Endothelial cell of umbilical vein (primary cell): ENCODE measurements at regions not wholly inside any gene's neighbourhood (a gene's known extent, or its start where the extent isn't known, plus 50 kb on each side); places are given as distances from the start of the nearest gene placed in this dataset.

ENCODE experiments used
- BruUV-seq: library from RNA; stranded (reverse); fragments of 400-500 nt; replicated peaks from 2 replicates; lab custom pipeline; 2021; lab: Mats Ljungman, UMichigan
- CTCF ChIA-PET: fragments of 300-600, 350-600 bp; sonication (Branson Sonifier 250); formaldehyde crosslinking; loops from one replicate; lab custom pipeline; 2021; ENCODE audit warnings: antibody characterized with exemption, inconsistent platforms; lab: Charles Lee
- POLR2A ChIA-PET: fragments of 300-600, 350-600 bp; sonication (Branson Sonifier 250); formaldehyde crosslinking; loops from one replicate; lab custom pipeline; 2021; ENCODE audit warnings: antibody characterized with exemption, inconsistent platforms; lab: Charles Lee
- DNase-seq: peaks from one replicate; pipeline ENCODE4 v3.0.0-alpha.2; 2011; ENCODE audit warnings: low read depth, low spot score
- FAIRE-seq: peaks from 2 replicates; lab custom pipeline; 2011; peaks lifted over from hg19 to GRCh38; lab: Jason Lieb, UNC
- H2AFZ ChIP-seq: 2 replicates; pipeline ENCODE4 v1.6.0; 2012; ENCODE audit warnings: low read depth, low read length, control low read depth, inconsistent platforms
- H3K27ac ChIP-seq: 2 replicates; pipeline ENCODE4 v1.5.1; 2011; ENCODE audit warnings: low read depth, mild to moderate bottlenecking, control low read depth, low read length, moderate library complexity; ENCODE audit not compliant: insufficient read depth
- H3K27me3 ChIP-seq, 2 experiments: 2 replicates each; pipeline versions ENCODE4 v1.6.0 to v1.6.1; 2011; ENCODE audit warnings: low read length in 2 of 2, mixed read lengths in 1 of 2; ENCODE audit not compliant: control insufficient read depth in 2 of 2, insufficient read depth in 2 of 2
- H3K36me3 ChIP-seq, 2 experiments: 2 replicates in 1 of 2; 3 replicates in 1 of 2; pipeline ENCODE4 v1.5.1; 2011; ENCODE audit warnings: low read length in 2 of 2, mild to moderate bottlenecking in 1 of 2, moderate library complexity in 1 of 2; ENCODE audit not compliant: control insufficient read depth in 2 of 2, insufficient read depth in 2 of 2; ENCODE audit errors: extremely low read depth in 1 of 2
- H3K4me1 ChIP-seq: 3 replicates; pipeline ENCODE4 v1.5.1; 2011; ENCODE audit warnings: mild to moderate bottlenecking, low read length; ENCODE audit not compliant: control insufficient read depth, insufficient read depth; ENCODE audit errors: extremely low read depth
- H3K4me2 ChIP-seq: 2 replicates; pipeline ENCODE4 v1.6.1; 2011; ENCODE audit warnings: low read length, control low read depth, mixed read lengths; ENCODE audit not compliant: insufficient read depth
- H3K4me3 ChIP-seq, 3 experiments: fragments of 200-600 bp in 1 of 3; sonication (generic), shearing (Covaris generic) in 1 of 3; replicated peaks in 1 of 3; 2 replicates each; pipeline ENCODE4 v1.5.1; 2011 to 2016; ENCODE audit warnings: control low read depth in 3 of 3, low read length in 3 of 3, mild to moderate bottlenecking in 2 of 3, inconsistent platforms in 1 of 3, low read depth in 1 of 3, moderate library complexity in 1 of 3; ENCODE audit not compliant: insufficient read depth in 1 of 3
- H3K79me2 ChIP-seq: 2 replicates; pipeline ENCODE4 v1.6.0; 2012; ENCODE audit warnings: low read length, inconsistent platforms; ENCODE audit not compliant: control insufficient read depth, insufficient read depth
- H3K9ac ChIP-seq: replicated peaks from 2 replicates; pipeline ENCODE3; 2011; ENCODE audit warnings: low read length, control low read depth; ENCODE audit not compliant: insufficient read depth; ENCODE audit errors: extremely low read depth
- H3K9me1 ChIP-seq: replicated peaks from 3 replicates; pipeline ENCODE4 v1.6.0; 2011; ENCODE audit warnings: mild to moderate bottlenecking, low read length; ENCODE audit not compliant: control insufficient read depth, insufficient read depth; ENCODE audit errors: extremely low read depth
- H3K9me3 ChIP-seq: replicated peaks from 2 replicates; pipeline ENCODE4 v1.5.1; 2012; ENCODE audit warnings: low read length, inconsistent platforms; ENCODE audit not compliant: control insufficient read depth, insufficient read depth
- H4K20me1 ChIP-seq: replicated peaks from 2 replicates; pipeline ENCODE3; 2011; ENCODE audit warnings: mild to moderate bottlenecking, low read length; ENCODE audit not compliant: control insufficient read depth, insufficient read depth; ENCODE audit errors: extremely low read depth
- EZH2 ChIP-seq: IDR thresholded peaks from 2 replicates; pipeline ENCODE4 v1.6.1; 2012; ENCODE audit warnings: borderline replicate concordance, low read depth, mild to moderate bottlenecking, moderate library complexity, low read length, inconsistent platforms; ENCODE audit not compliant: severe bottlenecking
- FOS ChIP-seq: IDR thresholded peaks from 2 replicates; pipeline ENCODE4 v1.6.1; 2011; ENCODE audit warnings: mild to moderate bottlenecking, low read length, moderate library complexity, borderline replicate concordance; ENCODE audit not compliant: insufficient read depth
- GATA2 ChIP-seq: IDR thresholded peaks from 2 replicates; pipeline ENCODE4 v1.7.0; 2011; ENCODE audit warnings: low read depth, mild to moderate bottlenecking, moderate library complexity, mixed read lengths, low read length; ENCODE audit not compliant: insufficient read length, insufficient read depth
- JUN ChIP-seq: IDR thresholded peaks from 2 replicates; pipeline ENCODE4 v1.6.1; 2011; ENCODE audit warnings: borderline replicate concordance, low read depth; ENCODE audit not compliant: insufficient read length, insufficient read depth
- MYC ChIP-seq: IDR thresholded peaks from one replicate; pipeline ENCODE4 v1.6.1; 2011; ENCODE audit warnings: mild to moderate bottlenecking, low read depth, low read length
- POLR2A ChIP-seq: IDR thresholded peaks from 2 replicates; pipeline ENCODE4 v1.6.1; 2012; ENCODE audit warnings: low read depth, mild to moderate bottlenecking, control low read depth, low read length
- POLR2AphosphoS5 ChIP-seq: IDR thresholded peaks from 2 replicates; pipeline ENCODE4 v1.6.1; 2012; ENCODE audit warnings: low read depth, mild to moderate bottlenecking, control low read depth, low read length, moderate library complexity; ENCODE audit not compliant: insufficient read depth
- dilution Hi-C: fragments of 300-500 bp; cut with MboI; formaldehyde crosslinking; loops from one replicate; pipeline ENCODE4 v1.15.0; 2019; ENCODE audit warnings: low sequenced_read_pairs; ENCODE audit not compliant: extremely low pct_ligation_motif_present
- intact Hi-C: fragments of 100-400 bp; cut with micrococcal nuclease; formaldehyde crosslinking; loops from one replicate; pipeline ENCODE4 v1.10.0; 2022
- TF ChIP-seq, protein P1 (sequence below), 2 donors: IDR thresholded peaks; 1 replicate in 1 of 2; 2 replicates in 1 of 2; pipeline ENCODE4 v1.5.1; 2011; ENCODE audit warnings: low read length in 2 of 2, mild to moderate bottlenecking in 2 of 2, moderate library complexity in 2 of 2, control low read depth in 1 of 2, inconsistent platforms in 1 of 2, low read depth in 1 of 2; ENCODE audit not compliant: insufficient read depth in 1 of 2; ENCODE audit errors: extremely low read depth in 1 of 2
- TF ChIP-seq, protein P2 (sequence below): IDR thresholded peaks from 2 replicates; pipeline ENCODE4 v1.6.1; 2011; ENCODE audit not compliant: insufficient read depth, insufficient read length

DNA sequence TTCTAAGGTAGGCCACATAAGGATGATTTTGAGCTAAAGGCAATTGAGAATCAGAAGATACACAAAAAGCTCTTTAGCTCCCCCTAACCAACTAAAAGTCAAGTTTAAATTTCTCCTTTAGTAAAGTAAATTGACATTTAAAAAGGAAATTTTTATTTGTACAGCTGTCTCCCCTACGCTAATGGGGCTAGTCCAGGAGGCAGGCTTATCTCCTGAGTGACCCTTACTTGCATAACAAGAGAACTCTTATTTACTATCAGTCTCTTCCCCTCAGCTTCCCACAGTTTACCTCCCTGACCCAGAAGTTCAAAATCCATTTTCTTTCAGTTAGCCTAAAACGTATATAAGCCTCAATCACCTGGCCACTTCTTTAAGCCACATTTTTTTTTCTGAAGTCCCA lies 1002.8 kb upstream of the NRXN1 start:
- Histone ChIP-seq H3K27ac (no peak overlapping the region), H3K9me1 (no peaks in the 10 kb centered on the region), H3K27me3 (no peaks in the 10 kb centered on the region), H3K4me2 (no peak overlapping the region), H3K36me3 (no peaks in the 10 kb centered on the region), H3K4me1 (no peaks in the 10 kb centered on the region), H3K4me3 (no peak overlapping the region), H3K79me2 (no peaks in the 10 kb centered on the region), H3K9me3 (no peaks in the 10 kb centered on the region), H3K9ac (no peak overlapping the region), H4K20me1 (no peaks in the 10 kb centered on the region), H2AFZ (no peak overlapping the region)
- dilution Hi-C loops: no loop called here
- no peak for DNase-seq
- TF ChIP-seq, protein P1, sequence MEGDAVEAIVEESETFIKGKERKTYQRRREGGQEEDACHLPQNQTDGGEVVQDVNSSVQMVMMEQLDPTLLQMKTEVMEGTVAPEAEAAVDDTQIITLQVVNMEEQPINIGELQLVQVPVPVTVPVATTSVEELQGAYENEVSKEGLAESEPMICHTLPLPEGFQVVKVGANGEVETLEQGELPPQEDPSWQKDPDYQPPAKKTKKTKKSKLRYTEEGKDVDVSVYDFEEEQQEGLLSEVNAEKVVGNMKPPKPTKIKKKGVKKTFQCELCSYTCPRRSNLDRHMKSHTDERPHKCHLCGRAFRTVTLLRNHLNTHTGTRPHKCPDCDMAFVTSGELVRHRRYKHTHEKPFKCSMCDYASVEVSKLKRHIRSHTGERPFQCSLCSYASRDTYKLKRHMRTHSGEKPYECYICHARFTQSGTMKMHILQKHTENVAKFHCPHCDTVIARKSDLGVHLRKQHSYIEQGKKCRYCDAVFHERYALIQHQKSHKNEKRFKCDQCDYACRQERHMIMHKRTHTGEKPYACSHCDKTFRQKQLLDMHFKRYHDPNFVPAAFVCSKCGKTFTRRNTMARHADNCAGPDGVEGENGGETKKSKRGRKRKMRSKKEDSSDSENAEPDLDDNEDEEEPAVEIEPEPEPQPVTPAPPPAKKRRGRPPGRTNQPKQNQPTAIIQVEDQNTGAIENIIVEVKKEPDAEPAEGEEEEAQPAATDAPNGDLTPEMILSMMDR (IDR thresholded peaks at IDR 0.05; ENCODE audit: extremely low read depth in 1 of 2, insufficient read depth in 1 of 2, low read depth in 1 of 2, low read length in 2 of 2): no peak
- TF ChIP-seq FOS (no peak), EZH2 (no peak), POLR2A (no peak), JUN (no peak), MYC (no peak), GATA2 (no peak), POLR2AphosphoS5 (no peak)
- TF ChIP-seq, protein P2, sequence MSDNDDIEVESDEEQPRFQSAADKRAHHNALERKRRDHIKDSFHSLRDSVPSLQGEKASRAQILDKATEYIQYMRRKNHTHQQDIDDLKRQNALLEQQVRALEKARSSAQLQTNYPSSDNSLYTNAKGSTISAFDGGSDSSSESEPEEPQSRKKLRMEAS: no peak
- intact Hi-C loops: no loop called here
- FAIRE-seq: no peak
- POLR2A ChIA-PET: no interaction called here
- no TSS peak for BruUV-seq
- CTCF ChIA-PET: no interaction called here
